ENCODE measurements at regions not wholly inside any gene's neighbourhood (a gene's known extent, or its start where the extent isn't known, plus 50 kb on each side); places are given as distances from the start of the nearest gene placed in this dataset.

- H3K9me3 ChIP-seq (ENCODE audit: insufficient read depth, low read length), result no peaks in the 10 kb centered on the region
- no peak overlapping the region for H3K9ac ChIP-seq (ENCODE audit: low read length)
- H4K20me1 ChIP-seq (ENCODE audit: low read depth, low read length), result no peaks in the 10 kb centered on the region
- TF ChIP-seq EZH2phosphoT487 (conservative IDR thresholded peaks at IDR 0.05; ENCODE audit: low read length), result no peak
- TF ChIP-seq CTCF (IDR thresholded peaks at IDR 0.05; ENCODE audit: insufficient read depth, low read length, poor library complexity, severe bottlenecking), result no peak
- H3K36me3 ChIP-seq (ENCODE audit: low read length), result no peaks in the 10 kb centered on the region
- H2AFZ ChIP-seq (ENCODE audit: low read depth, low read length, severe bottlenecking), result no peak overlapping the region
- no peaks in the 10 kb centered on the region for H3F3A ChIP-seq (ENCODE audit: insufficient read depth)
- H3K27ac ChIP-seq (ENCODE audit: low read depth, low read length), result no peak overlapping the region
- H3K79me2 ChIP-seq (ENCODE audit: insufficient read depth, low read length), result no peaks in the 10 kb centered on the region
- no peak overlapping the region for H3K4me3 ChIP-seq (ENCODE audit: insufficient read depth, low read length, poor library complexity, severe bottlenecking)
- no peaks in the 10 kb centered on the region for H3K27me3 ChIP-seq (ENCODE audit: low read length)
- H3K4me2 ChIP-seq (ENCODE audit: low read depth, low read length, poor library complexity, severe bottlenecking), result no peak overlapping the region
- H3K9me2 ChIP-seq (replicated peaks; ENCODE audit: insufficient read depth, low read length), result no peaks in the 10 kb centered on the region
These were observed 623.9 kb upstream of the NR5A2 start for GRCh38 chr1:199403531-199404116.

- TF ChIP-seq CTCF (IDR thresholded peaks at IDR 0.05; ENCODE audit: insufficient read depth, low read length, poor library complexity, severe bottlenecking), result no peak
- TF ChIP-seq EZH2phosphoT487 (conservative IDR thresholded peaks at IDR 0.05; ENCODE audit: low read length), result no peak
- Histone ChIP-seq H3F3A (ENCODE audit: insufficient read depth) (no peaks in the 10 kb centered on the region), H2AFZ (ENCODE audit: low read depth, low read length, severe bottlenecking) (no peak overlapping the region), H3K4me2 (ENCODE audit: low read depth, low read length, poor library complexity, severe bottlenecking) (no peak overlapping the region), H3K9me3 (ENCODE audit: insufficient read depth, low read length) (no peaks in the 10 kb centered on the region), H3K36me3 (ENCODE audit: low read length) (no peaks in the 10 kb centered on the region), H3K79me2 (ENCODE audit: insufficient read depth, low read length) (no peaks in the 10 kb centered on the region), H3K4me3 (ENCODE audit: insufficient read depth, low read length, poor library complexity, severe bottlenecking) (no peak overlapping the region), H3K27ac (ENCODE audit: low read depth, low read length) (no peak overlapping the region), H3K9me2 (replicated peaks; ENCODE audit: insufficient read depth, low read length) (no peaks in the 10 kb centered on the region), H3K9ac (ENCODE audit: low read length) (no peak overlapping the region), H4K20me1 (ENCODE audit: low read depth, low read length) (no peaks in the 10 kb centered on the region), H3K27me3 (ENCODE audit: low read length) (no peaks in the 10 kb centered on the region)
These were observed 623.3 kb upstream of the NR5A2 start for GRCh38 chr1:199404191-199404590.

GRCh38 chr1:199404976-199405375 is 622.5 kb upstream of the NR5A2 start:
- Histone ChIP-seq H3K9ac (ENCODE audit: low read length) (no peak overlapping the region), H3K9me2 (replicated peaks; ENCODE audit: insufficient read depth, low read length) (no peaks in the 10 kb centered on the region), H3K36me3 (ENCODE audit: low read length) (no peaks in the 10 kb centered on the region), H3F3A (ENCODE audit: insufficient read depth) (no peaks in the 10 kb centered on the region), H4K20me1 (ENCODE audit: low read depth, low read length) (no peaks in the 10 kb centered on the region), H2AFZ (ENCODE audit: low read depth, low read length, severe bottlenecking) (no peak overlapping the region), H3K27me3 (ENCODE audit: low read length) (no peaks in the 10 kb centered on the region), H3K79me2 (ENCODE audit: insufficient read depth, low read length) (no peaks in the 10 kb centered on the region), H3K9me3 (ENCODE audit: insufficient read depth, low read length) (no peaks in the 10 kb centered on the region), H3K4me3 (ENCODE audit: insufficient read depth, low read length, poor library complexity, severe bottlenecking) (no peak overlapping the region), H3K4me2 (ENCODE audit: low read depth, low read length, poor library complexity, severe bottlenecking) (no peak overlapping the region), H3K27ac (ENCODE audit: low read depth, low read length) (no peak overlapping the region)
- TF ChIP-seq EZH2phosphoT487 (conservative IDR thresholded peaks at IDR 0.05; ENCODE audit: low read length) (no peak), CTCF (IDR thresholded peaks at IDR 0.05; ENCODE audit: insufficient read depth, low read length, poor library complexity, severe bottlenecking) (no peak)
